Activated T-helper 2 cell treated with anti-CD3 and anti-CD28 coated beads, Interferon-gamma antibody, Interleukin-2, Interleukin-4, amounts not matched to agents 10 μg/mL and 5 μg/mL and 100 μg/mL, durations not matched to agents 14 hours and 24 hours and 36 hours (primary cell): ENCODE measurements at regions not wholly inside any gene's neighbourhood (a gene's known extent, or its start where the extent isn't known, plus 50 kb on each side); places are given as distances from the start of the nearest gene placed in this dataset.

ENCODE experiments used
- DNase-seq: peaks from one replicate; pipeline ENCODE4 v3.0.0; 2021; ENCODE audit warnings: low spot score
- H3K27ac Mint-ChIP-seq: one replicate; pipeline ENCODE4 v1.8.0; 2021; ENCODE audit warnings: mixed read lengths
- H3K27me3 Mint-ChIP-seq: one replicate; pipeline ENCODE4 v1.8.0; 2021; ENCODE audit warnings: low read depth, mixed read lengths
- H3K36me3 Mint-ChIP-seq: one replicate; pipeline ENCODE4 v1.8.0; 2021; ENCODE audit warnings: low read depth, mixed read lengths
- H3K4me1 Mint-ChIP-seq: one replicate; pipeline ENCODE4 v1.8.0; 2021; ENCODE audit warnings: low read depth, mixed read lengths
- H3K4me3 Mint-ChIP-seq: one replicate; pipeline ENCODE4 v1.8.0; 2021; ENCODE audit warnings: low read depth, mild to moderate bottlenecking, moderate library complexity, mixed read lengths
- H3K9me3 Mint-ChIP-seq: one replicate; pipeline ENCODE4 v1.8.0; 2021; ENCODE audit warnings: mixed read lengths
- intact Hi-C: fragments of 100-400 bp; cut with micrococcal nuclease; formaldehyde crosslinking; loops from one replicate; pipeline ENCODE4 v1.15.1; 2023

DNA sequence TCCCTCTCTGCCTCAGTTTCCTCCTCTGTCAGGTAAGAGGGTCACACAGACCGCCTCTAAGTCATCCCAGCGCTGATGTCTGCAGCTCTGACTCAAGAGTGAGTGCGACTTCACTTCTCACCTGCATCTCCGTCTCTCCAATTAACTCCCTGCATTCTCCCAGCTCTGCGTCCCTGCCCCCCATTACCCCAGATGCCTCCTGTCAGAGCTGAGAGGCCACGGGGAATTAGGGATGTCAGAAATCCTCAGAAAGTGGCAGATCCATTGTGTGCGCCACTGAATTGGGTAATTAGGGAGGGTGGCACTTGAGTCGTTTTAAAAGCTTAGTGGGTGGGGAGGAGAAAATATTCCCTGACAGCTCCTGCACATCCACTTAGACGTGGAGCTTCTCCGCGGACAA, 885.4 kb upstream of the EEF2KMT start:
- no peak for DNase-seq
- Mint-ChIP-seq H3K9me3 (peaks cover 17% of the 10 kb centered on the region), H3K4me3 (no peak overlapping the region), H3K36me3 (no peaks in the 10 kb centered on the region), H3K4me1 (no peaks in the 10 kb centered on the region), H3K27me3 (no peaks in the 10 kb centered on the region), H3K27ac (no peak overlapping the region)
- intact Hi-C loops = no loop called here

DNA sequence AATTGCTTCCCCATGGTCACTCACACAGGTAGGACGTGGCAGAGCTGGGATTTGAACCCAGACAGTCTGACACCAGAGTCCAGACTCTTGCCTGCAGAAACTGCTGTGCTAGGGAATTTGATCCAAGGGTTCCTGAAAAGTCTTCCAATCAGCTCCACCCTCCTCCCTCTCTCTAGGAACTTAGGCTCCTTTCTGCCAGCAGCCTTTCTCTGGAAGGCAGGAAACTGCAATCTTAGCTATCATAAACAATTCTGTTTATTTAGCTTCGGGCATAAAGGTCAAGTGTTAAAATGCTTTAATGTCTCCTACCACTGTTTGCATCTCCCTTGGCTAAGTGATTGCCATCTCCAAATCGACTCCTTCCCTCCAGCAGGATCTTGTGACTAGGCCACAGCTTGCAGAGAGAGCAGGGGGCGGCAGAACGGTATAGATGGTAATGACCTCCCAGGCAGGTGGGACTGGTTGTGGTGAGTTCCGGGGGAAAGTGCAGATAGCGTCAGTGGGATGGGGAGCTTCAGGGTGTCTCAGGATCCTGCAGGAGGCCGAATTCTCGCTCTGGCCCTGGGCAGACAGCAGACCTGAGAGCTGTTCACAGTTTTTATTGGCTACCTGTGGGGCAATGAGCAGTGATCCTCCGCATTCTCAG, 882.4 kb upstream of the EEF2KMT start:
- Mint-ChIP-seq H3K36me3 (no peaks in the 10 kb centered on the region), H3K4me1 (no peaks in the 10 kb centered on the region), H3K27me3 (no peaks in the 10 kb centered on the region), H3K4me3 (no peak overlapping the region), H3K9me3 (peaks cover 22% of the 10 kb centered on the region), H3K27ac (no peak overlapping the region)
- intact Hi-C loops = no loop called here
- no peak for DNase-seq

DNA sequence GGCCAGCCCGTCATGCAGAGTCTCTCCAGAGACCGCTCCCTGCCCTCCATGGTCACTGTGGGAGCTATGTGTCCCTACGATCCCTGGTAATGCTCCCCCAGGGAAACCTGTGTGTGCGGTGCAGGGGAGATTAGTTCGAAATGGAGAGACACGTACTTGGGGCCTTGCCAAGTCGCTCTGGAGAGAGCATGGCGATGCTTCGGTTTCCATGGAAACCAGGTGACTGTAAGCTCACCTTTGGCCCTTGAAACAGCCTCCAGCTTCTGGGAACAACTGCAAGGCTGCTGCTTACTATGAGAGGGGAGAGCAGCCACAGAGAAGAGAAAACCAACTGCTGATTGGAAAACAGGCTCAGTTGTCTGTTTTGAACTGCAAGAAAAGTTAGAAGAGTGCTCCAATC, 879.7 kb upstream of the EEF2KMT start:
- no peaks in the 10 kb centered on the region for H3K36me3 Mint-ChIP-seq
- H3K27ac Mint-ChIP-seq = no peak overlapping the region
- intact Hi-C loops = no loop called here
- no peaks in the 10 kb centered on the region for H3K27me3 Mint-ChIP-seq
- DNase-seq = no peak
- no peak overlapping the region for H3K4me3 Mint-ChIP-seq
- H3K9me3 Mint-ChIP-seq = peaks cover 28% of the 10 kb centered on the region
- no peaks in the 10 kb centered on the region for H3K4me1 Mint-ChIP-seq

DNA sequence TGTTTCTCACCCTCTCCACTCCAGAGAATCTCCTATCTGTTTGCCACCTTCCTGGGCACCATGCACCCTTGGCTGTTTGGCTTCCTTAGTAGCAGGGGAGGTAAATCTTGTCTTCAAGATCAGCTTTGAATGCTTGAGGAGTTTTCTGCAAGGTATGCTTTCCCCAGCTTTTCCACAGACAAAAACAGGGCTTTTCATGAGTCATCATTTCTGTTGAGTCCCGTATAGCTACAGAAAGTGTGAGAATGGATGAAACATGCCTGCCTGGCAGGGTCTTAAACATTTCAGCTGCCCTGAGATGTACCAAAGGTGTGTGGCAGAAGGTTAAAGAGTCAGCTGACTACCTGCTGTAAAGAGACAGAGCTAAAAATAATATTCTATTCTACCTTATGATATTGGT, 875.2 kb upstream of the EEF2KMT start:
- Mint-ChIP-seq H3K27ac (no peak overlapping the region), H3K4me1 (no peaks in the 10 kb centered on the region), H3K27me3 (no peaks in the 10 kb centered on the region), H3K9me3 (peaks cover 43% of the 10 kb centered on the region), H3K36me3 (no peaks in the 10 kb centered on the region), H3K4me3 (no peak overlapping the region)
- intact Hi-C loops = no loop called here
- DNase-seq = no peak

DNA sequence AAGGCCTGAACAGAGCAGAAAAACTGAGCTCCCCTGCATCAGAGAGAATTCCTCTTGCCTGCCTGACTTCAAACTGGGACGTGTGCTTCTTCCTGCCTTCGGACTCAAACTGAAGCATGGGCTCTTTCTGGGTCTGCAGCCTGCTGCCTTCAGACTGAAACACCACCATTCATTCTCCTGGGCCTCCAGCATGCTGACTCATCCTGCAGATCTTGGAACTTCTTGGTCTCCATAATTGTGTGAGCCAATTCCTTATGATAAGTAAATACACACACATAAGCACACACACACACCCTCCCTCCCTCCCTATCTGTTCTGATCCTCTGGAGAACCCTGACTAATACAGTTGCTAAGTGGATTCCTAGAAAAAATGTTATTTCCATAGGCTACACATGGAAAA, 874.3 kb upstream of the EEF2KMT start:
- peaks cover 49% of the 10 kb centered on the region for H3K9me3 Mint-ChIP-seq
- intact Hi-C loops = no loop called here
- H3K27ac Mint-ChIP-seq = no peak overlapping the region
- no peaks in the 10 kb centered on the region for H3K27me3 Mint-ChIP-seq
- H3K4me1 Mint-ChIP-seq = no peaks in the 10 kb centered on the region
- H3K4me3 Mint-ChIP-seq = no peak overlapping the region
- no peaks in the 10 kb centered on the region for H3K36me3 Mint-ChIP-seq
- DNase-seq = no peak

DNA sequence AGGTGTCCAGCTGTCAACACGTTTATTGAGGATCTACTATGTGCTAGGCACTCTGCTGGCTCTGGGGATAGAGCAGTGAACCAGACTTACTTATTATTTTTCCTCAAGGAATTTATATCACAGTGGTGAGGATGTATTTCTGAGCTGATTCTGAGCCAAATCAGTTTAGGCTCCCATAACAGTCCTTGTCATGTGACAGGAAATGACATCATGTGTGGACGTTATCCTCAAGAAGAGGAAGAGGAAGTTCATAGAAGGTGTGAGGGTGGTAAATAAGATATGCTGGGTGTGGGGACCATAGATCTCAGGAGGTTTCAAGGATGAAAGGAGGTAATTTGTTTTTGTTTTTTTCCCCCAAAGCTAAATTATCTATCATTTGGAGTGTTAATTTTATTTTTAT, 873.5 kb upstream of the EEF2KMT start:
- peaks cover 49% of the 10 kb centered on the region for H3K9me3 Mint-ChIP-seq
- DNase-seq = no peak
- intact Hi-C loops = no loop called here
- no peaks in the 10 kb centered on the region for H3K4me1 Mint-ChIP-seq
- no peak overlapping the region for H3K27ac Mint-ChIP-seq
- H3K36me3 Mint-ChIP-seq = no peaks in the 10 kb centered on the region
- H3K27me3 Mint-ChIP-seq = no peaks in the 10 kb centered on the region
- no peak overlapping the region for H3K4me3 Mint-ChIP-seq

DNA sequence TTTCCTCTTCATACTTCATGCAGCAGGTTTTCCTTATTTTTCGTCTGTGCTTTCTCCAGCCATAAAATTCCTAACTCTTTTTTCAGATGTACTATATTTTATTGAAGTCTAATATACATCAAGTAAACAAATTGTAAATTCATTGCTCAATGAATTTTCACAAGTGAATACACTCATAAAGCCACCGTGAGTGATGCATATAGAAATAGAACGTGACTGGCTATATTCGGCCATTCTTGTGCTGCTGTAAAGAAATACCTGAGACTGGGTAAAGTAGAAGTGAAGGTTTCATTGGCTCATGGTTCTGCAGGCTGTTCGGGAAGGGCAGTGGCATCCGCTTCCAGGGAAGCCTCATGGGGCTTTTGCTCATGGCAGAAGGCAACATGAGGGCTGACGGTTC, 868.4 kb upstream of the EEF2KMT start:
- H3K9me3 Mint-ChIP-seq = peaks cover 47% of the 10 kb centered on the region
- H3K27ac Mint-ChIP-seq = no peak overlapping the region
- H3K4me3 Mint-ChIP-seq = no peak overlapping the region
- no peaks in the 10 kb centered on the region for H3K4me1 Mint-ChIP-seq
- no peak for DNase-seq
- no peaks in the 10 kb centered on the region for H3K36me3 Mint-ChIP-seq
- intact Hi-C loops = no loop called here
- H3K27me3 Mint-ChIP-seq = no peaks in the 10 kb centered on the region

DNA sequence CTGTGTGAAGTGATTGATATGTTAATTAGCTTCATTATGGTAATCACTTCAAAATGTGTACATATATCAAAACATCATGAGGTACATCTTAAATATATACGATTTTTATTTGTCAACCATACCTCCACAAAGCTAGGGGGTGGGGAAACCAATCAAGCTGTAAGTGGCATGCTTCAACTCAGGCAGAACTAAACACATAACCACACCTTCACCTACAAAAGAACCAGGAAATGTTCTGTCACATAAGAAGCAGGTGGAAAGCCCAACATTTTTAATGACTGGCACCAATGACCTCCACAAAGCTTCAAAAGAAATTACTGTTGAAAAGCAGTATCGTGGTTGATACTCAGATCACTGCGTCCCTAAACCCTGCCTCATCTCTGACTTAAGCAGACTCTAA, 867.7 kb upstream of the EEF2KMT start:
- no peaks in the 10 kb centered on the region for H3K4me1 Mint-ChIP-seq
- peaks cover 49% of the 10 kb centered on the region for H3K9me3 Mint-ChIP-seq
- H3K27me3 Mint-ChIP-seq = no peaks in the 10 kb centered on the region
- no peak for DNase-seq
- intact Hi-C loops = no loop called here
- no peak overlapping the region for H3K4me3 Mint-ChIP-seq
- no peaks in the 10 kb centered on the region for H3K36me3 Mint-ChIP-seq
- no peak overlapping the region for H3K27ac Mint-ChIP-seq

DNA sequence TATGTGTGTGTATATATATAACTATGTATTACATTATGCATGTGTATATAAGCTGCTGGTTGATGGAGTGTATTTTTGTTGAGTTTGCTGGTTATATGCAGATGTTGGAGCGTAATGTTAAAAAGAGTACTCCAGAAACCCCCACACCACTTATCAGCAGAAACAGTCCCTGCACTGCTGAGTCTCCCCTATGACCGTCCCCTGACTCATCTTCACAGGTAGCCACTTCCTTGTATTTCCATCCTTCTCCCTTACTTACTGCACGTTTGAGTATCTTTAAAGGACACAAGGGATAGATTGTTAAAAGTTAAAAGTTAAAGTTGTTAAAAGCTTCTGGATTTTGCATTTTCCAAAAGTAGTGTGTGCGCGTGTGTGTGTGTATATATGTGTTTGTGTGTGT, 853.9 kb upstream of the EEF2KMT start:
- Mint-ChIP-seq H3K36me3 (no peaks in the 10 kb centered on the region), H3K27ac (no peak overlapping the region)

DNA sequence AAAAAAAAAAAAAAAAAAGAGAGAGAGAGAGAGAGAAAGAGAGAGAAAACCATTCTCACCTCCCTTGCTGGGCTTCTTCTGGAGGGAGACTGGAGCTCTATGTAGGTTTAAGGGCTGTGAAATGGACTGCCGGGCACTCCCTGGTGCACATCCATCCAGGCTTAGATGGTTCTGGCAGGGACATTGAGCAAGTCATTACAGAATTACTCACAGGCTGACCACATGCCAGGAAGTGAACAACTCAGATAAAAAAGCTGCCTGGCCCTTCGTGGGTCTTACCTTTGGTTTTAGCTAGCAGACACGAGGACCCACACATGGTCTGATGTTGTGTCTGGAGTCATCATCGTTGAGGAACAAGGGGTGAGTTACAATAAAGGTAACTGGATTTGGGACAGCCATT, 847.4 kb upstream of the EEF2KMT start:
- Mint-ChIP-seq H3K4me1 (no peaks in the 10 kb centered on the region), H3K9me3 (peaks cover 86% of the 10 kb centered on the region), H3K36me3 (no peaks in the 10 kb centered on the region), H3K27ac (no peak overlapping the region), H3K4me3 (no peak overlapping the region), H3K27me3 (no peaks in the 10 kb centered on the region)
- intact Hi-C loops = no loop called here
- DNase-seq = no peak

More for the DNA sequence above, 853.9 kb upstream of the EEF2KMT start:
- Mint-ChIP-seq H3K4me3 (no peak overlapping the region), H3K9me3 (peaks cover 37% of the 10 kb centered on the region), H3K27me3 (no peaks in the 10 kb centered on the region), H3K4me1 (no peaks in the 10 kb centered on the region)
- intact Hi-C loops = no loop called here
- DNase-seq = no peak

DNA sequence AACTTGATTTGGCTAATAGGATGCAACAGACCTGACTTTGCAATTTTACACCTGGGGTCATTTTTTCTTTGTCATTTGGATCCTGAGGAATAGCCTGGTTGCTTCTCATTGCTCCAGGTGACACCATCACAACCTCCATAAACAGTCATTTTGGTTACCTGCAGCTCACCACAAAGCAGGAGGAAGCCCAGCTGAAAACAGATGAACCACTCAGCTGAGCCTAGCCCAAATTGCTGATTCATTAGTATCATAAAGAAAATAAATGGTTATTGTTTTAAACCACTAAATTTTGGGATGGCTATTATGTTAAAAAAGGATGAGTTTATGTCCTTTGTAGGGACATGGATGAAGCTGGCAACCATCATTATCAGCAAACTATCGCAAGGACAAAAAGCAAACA, 841.0 kb upstream of the EEF2KMT start:
- intact Hi-C loops = no loop called here
- H3K4me3 Mint-ChIP-seq = no peak overlapping the region
- H3K36me3 Mint-ChIP-seq = no peaks in the 10 kb centered on the region
- no peak overlapping the region for H3K27ac Mint-ChIP-seq
- H3K27me3 Mint-ChIP-seq = no peaks in the 10 kb centered on the region
- no peak for DNase-seq
- H3K4me1 Mint-ChIP-seq = no peaks in the 10 kb centered on the region
- H3K9me3 Mint-ChIP-seq = peaks cover 67% of the 10 kb centered on the region

DNA sequence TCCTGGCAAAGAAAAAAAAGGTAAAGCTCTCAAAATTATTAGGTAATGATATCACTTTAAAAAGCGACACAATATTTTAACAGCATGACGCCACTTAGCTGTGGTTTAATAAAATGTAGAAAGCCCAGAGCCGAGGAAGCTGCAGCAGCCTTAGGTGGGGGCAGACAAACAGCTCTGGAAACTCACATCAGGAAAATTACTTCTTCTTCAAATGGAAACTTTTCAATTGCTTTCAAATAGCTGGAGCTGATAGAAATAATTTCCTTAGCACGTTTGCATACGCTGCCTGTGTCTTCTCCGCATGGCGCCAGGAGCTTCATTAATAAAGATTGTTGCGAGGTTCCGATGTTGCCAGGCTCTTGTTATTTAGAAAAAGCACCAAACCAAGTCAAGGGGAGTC, 835.3 kb upstream of the EEF2KMT start:
- no peak for DNase-seq
- Mint-ChIP-seq H3K27me3 (no peaks in the 10 kb centered on the region), H3K36me3 (no peaks in the 10 kb centered on the region), H3K27ac (no peak overlapping the region), H3K4me1 (no peaks in the 10 kb centered on the region), H3K4me3 (no peak overlapping the region), H3K9me3 (peaks cover 57% of the 10 kb centered on the region)
- intact Hi-C loops = no loop called here

DNA sequence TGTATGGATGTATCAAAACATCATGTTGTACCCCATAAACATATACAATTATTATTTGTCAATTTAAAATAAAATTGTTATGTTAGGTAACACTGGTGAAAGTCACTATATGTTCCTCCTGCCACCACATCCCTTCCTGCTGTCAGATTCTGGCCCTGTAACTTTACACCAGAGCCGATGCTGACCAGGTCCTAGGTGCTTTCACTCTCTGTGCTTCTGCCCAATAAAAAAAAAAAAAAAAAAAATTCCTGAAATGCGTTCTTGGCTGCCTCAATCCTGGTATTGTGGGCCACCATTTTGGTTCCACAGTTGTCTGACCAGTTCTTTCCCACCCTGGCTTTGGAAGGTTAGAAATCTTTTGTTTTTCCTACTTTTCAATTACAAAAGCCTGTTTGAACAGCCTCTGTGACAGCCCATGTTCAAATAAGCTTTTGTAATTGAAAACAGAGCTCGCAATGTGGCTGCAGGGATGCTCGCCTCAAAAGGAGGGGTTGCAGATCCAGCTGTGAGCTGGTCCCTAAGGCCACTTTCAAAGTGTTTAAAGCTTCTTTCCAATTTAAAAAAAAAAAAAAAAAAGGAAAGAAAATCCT, 831.0 kb upstream of the EEF2KMT start:
- Mint-ChIP-seq H3K36me3 (no peaks in the 10 kb centered on the region), H3K4me3 (no peak overlapping the region), H3K27me3 (no peaks in the 10 kb centered on the region), H3K4me1 (no peaks in the 10 kb centered on the region), H3K9me3 (peaks cover 65% of the 10 kb centered on the region), H3K27ac (no peak overlapping the region)
- DNase-seq = no peak
- intact Hi-C loops = no loop called here

DNA sequence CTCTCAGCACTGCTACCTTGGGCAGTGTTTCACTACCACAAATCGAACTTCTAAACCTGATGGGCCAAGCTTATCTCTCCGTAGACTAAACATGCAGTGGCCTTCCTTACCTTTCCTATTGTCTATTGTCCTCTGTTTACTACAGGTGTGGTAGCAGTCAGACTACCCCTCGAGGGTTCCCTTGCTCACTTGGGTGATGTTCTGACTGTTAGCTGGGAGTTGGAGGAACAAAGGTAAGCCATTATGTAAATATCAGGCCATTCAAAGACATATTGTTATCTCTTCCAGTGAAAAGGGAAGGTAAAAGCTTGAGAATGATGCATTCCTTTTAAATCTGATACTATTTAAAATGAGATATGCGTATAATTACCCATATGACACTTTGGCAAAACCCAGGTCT, 828.3 kb upstream of the EEF2KMT start:
- H3K4me3 Mint-ChIP-seq = no peak overlapping the region
- no peak for DNase-seq
- no peaks in the 10 kb centered on the region for H3K4me1 Mint-ChIP-seq
- H3K36me3 Mint-ChIP-seq = no peaks in the 10 kb centered on the region
- H3K27me3 Mint-ChIP-seq = no peaks in the 10 kb centered on the region
- peaks cover 62% of the 10 kb centered on the region for H3K9me3 Mint-ChIP-seq
- intact Hi-C loops = no loop called here
- H3K27ac Mint-ChIP-seq = no peak overlapping the region
